ENCODE measurements at regions not wholly inside any gene's neighbourhood (a gene's known extent, or its start where the extent isn't known, plus 50 kb on each side); places are given as distances from the start of the nearest gene placed in this dataset.

GRCh38 chr6:137378090-137378369 lies 116.2 kb downstream of the OLIG3 start:
- TF ChIP-seq, protein P1, sequence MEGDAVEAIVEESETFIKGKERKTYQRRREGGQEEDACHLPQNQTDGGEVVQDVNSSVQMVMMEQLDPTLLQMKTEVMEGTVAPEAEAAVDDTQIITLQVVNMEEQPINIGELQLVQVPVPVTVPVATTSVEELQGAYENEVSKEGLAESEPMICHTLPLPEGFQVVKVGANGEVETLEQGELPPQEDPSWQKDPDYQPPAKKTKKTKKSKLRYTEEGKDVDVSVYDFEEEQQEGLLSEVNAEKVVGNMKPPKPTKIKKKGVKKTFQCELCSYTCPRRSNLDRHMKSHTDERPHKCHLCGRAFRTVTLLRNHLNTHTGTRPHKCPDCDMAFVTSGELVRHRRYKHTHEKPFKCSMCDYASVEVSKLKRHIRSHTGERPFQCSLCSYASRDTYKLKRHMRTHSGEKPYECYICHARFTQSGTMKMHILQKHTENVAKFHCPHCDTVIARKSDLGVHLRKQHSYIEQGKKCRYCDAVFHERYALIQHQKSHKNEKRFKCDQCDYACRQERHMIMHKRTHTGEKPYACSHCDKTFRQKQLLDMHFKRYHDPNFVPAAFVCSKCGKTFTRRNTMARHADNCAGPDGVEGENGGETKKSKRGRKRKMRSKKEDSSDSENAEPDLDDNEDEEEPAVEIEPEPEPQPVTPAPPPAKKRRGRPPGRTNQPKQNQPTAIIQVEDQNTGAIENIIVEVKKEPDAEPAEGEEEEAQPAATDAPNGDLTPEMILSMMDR (IDR thresholded peaks at IDR 0.05; ENCODE audit: insufficient read depth, low read length, severe bottlenecking): no peak
- no peak overlapping the region for H3K4me3 ChIP-seq (ENCODE audit: low read depth, low read length)
- FAIRE-seq (no peak), DNase-seq (ENCODE audit: low read depth) (no peak)
- H3K36me3 ChIP-seq (ENCODE audit: control insufficient read depth, insufficient read depth, low read length): no peaks in the 10 kb centered on the region
- H3K27me3 ChIP-seq (ENCODE audit: control insufficient read depth, insufficient read depth, low read length): peaks cover 2% of the 10 kb centered on the region

GRCh38 chr6:137373296-137373695 lies 120.9 kb downstream of the OLIG3 start:
- no peaks in the 10 kb centered on the region for H3K36me3 ChIP-seq (ENCODE audit: control insufficient read depth, insufficient read depth, low read length)
- peaks cover 5% of the 10 kb centered on the region for H3K27me3 ChIP-seq (ENCODE audit: control insufficient read depth, insufficient read depth, low read length)
- TF ChIP-seq, protein P1 (IDR thresholded peaks at IDR 0.05; ENCODE audit: insufficient read depth, low read length, severe bottlenecking): no peak
- DNase-seq (ENCODE audit: low read depth): no peak
- no peak overlapping the region for H3K4me3 ChIP-seq (ENCODE audit: low read depth, low read length)
- FAIRE-seq: no peak

GRCh38 chr6:137372532-137372931 lies 121.7 kb downstream of the OLIG3 start:
- Histone ChIP-seq H3K4me3 (ENCODE audit: low read depth, low read length) (no peak overlapping the region), H3K27me3 (ENCODE audit: control insufficient read depth, insufficient read depth, low read length) (peaks cover 5% of the 10 kb centered on the region), H3K36me3 (ENCODE audit: control insufficient read depth, insufficient read depth, low read length) (no peaks in the 10 kb centered on the region)
- TF ChIP-seq, protein P1 (IDR thresholded peaks at IDR 0.05; ENCODE audit: insufficient read depth, low read length, severe bottlenecking): no peak
- DNase-seq (ENCODE audit: low read depth) (no peak), FAIRE-seq (no peak)

- Histone ChIP-seq H3K27me3 (ENCODE audit: control insufficient read depth, insufficient read depth, low read length) (peaks cover 5% of the 10 kb centered on the region), H3K4me3 (ENCODE audit: low read depth, low read length) (no peak overlapping the region), H3K36me3 (ENCODE audit: control insufficient read depth, insufficient read depth, low read length) (no peaks in the 10 kb centered on the region)
- TF ChIP-seq, protein P1 (IDR thresholded peaks at IDR 0.05; ENCODE audit: insufficient read depth, low read length, severe bottlenecking): no peak
- FAIRE-seq (no peak), DNase-seq (ENCODE audit: low read depth) (no peak)
Observed at GRCh38 chr6:137371634-137372016, 122.6 kb downstream of the OLIG3 start.

GRCh38 chr6:137370871-137371633 lies 123.1 kb downstream of the OLIG3 start:
- Histone ChIP-seq H3K4me3 (ENCODE audit: low read depth, low read length) (no peak overlapping the region), H3K36me3 (ENCODE audit: control insufficient read depth, insufficient read depth, low read length) (no peaks in the 10 kb centered on the region), H3K27me3 (ENCODE audit: control insufficient read depth, insufficient read depth, low read length) (peaks cover 5% of the 10 kb centered on the region)
- FAIRE-seq (no peak), DNase-seq (ENCODE audit: low read depth) (no peak)
- TF ChIP-seq, protein P1 (IDR thresholded peaks at IDR 0.05; ENCODE audit: insufficient read depth, low read length, severe bottlenecking): peak; percentile 6

- Histone ChIP-seq H3K4me3 (ENCODE audit: low read depth, low read length) (no peak overlapping the region), H3K36me3 (ENCODE audit: control insufficient read depth, insufficient read depth, low read length) (no peaks in the 10 kb centered on the region), H3K27me3 (ENCODE audit: control insufficient read depth, insufficient read depth, low read length) (peaks cover 3% of the 10 kb centered on the region)
- FAIRE-seq (no peak), DNase-seq (ENCODE audit: low read depth) (no peak)
- TF ChIP-seq, protein P1 (IDR thresholded peaks at IDR 0.05; ENCODE audit: insufficient read depth, low read length, severe bottlenecking): no peak
Observed at GRCh38 chr6:137369136-137369535, 125.1 kb downstream of the OLIG3 start.

Data from bronchial epithelial cell (primary cell).